Astrocyte (in vitro differentiated cells and primary cell): ENCODE measurements at regions not wholly inside any gene's neighbourhood (a gene's known extent, or its start where the extent isn't known, plus 50 kb on each side); places are given as distances from the start of the nearest gene placed in this dataset.

ENCODE experiments used
- CTCF ChIP-seq: IDR thresholded peaks from 2 replicates; pipeline ENCODE4 v1.5.1; 2011; ENCODE audit warnings: low read depth, mild to moderate bottlenecking, inconsistent platforms, low read length, moderate library complexity; ENCODE audit not compliant: insufficient read depth
- EZH2 ChIP-seq: IDR thresholded peaks from 2 replicates; pipeline ENCODE4 v1.6.1; 2012; ENCODE audit warnings: mild to moderate bottlenecking, low read length, inconsistent platforms; ENCODE audit not compliant: insufficient read depth

GRCh38 chr6:47917811-47918210 is 136.0 kb downstream of the OPN5 start:
- TF ChIP-seq CTCF, result no peak
- TF ChIP-seq EZH2, result no peak
